Natural killer cell (primary cell): ENCODE measurements at regions not wholly inside any gene's neighbourhood (a gene's known extent, or its start where the extent isn't known, plus 50 kb on each side); places are given as distances from the start of the nearest gene placed in this dataset.

Source experiments
- ATAC-seq, 3 donors: fragments of 150-1000 bp in 2 of 3; fragments of 200-7000 bp in 1 of 3; cut with Tn5 transposase; 1 replicate in 1 of 3; 2 replicates in 2 of 3; pipeline ENCODE4 v1.10.0; 2021; ENCODE audit warnings: mild to moderate bottlenecking in 2 of 3, moderate library complexity in 2 of 3
- DNase-seq, 2 donors: peaks; one replicate each; pipeline versions ENCODE4 v3.0.0 to v3.0.0-alpha.2; 2013 to 2021; ENCODE audit warnings: mixed read lengths in 1 of 2
- H3K27ac ChIP-seq: one replicate; pipeline ENCODE4 v1.5.1; 2013; ENCODE audit warnings: mild to moderate bottlenecking, low read length
- H3K27me3 ChIP-seq: one replicate; pipeline ENCODE4 v1.6.1; 2013; ENCODE audit warnings: low read length; ENCODE audit not compliant: control insufficient read depth, insufficient read depth
- H3K36me3 ChIP-seq: one replicate; pipeline ENCODE4 v1.6.1; 2013; ENCODE audit warnings: low read length; ENCODE audit not compliant: control insufficient read depth, insufficient read depth
- H3K4me1 ChIP-seq: one replicate; pipeline ENCODE4 v1.6.1; 2013; ENCODE audit warnings: low read length; ENCODE audit not compliant: control insufficient read depth, insufficient read depth
- H3K4me3 ChIP-seq: one replicate; pipeline ENCODE4 v1.5.1; 2013; ENCODE audit warnings: low read length
- H3K9me3 ChIP-seq: one replicate; pipeline ENCODE4 v1.6.1; 2013; ENCODE audit warnings: low read length; ENCODE audit not compliant: control insufficient read depth, insufficient read depth
- H3K27ac Mint-ChIP-seq, 2 donors: one replicate each; pipeline ENCODE4 v1.8.0; 2022; ENCODE audit warnings: mild to moderate bottlenecking in 2 of 2, mixed read lengths in 2 of 2, moderate library complexity in 1 of 2
- H3K27me3 Mint-ChIP-seq, 2 donors: one replicate each; pipeline ENCODE4 v1.8.0; 2022; ENCODE audit warnings: low read depth in 2 of 2, mixed read lengths in 2 of 2
- H3K36me3 Mint-ChIP-seq: one replicate; pipeline ENCODE4 v1.8.0; 2022; ENCODE audit warnings: mixed read lengths
- H3K4me1 Mint-ChIP-seq, 2 donors: one replicate each; pipeline ENCODE4 v1.8.0; 2022; ENCODE audit warnings: mixed read lengths in 2 of 2
- H3K4me3 Mint-ChIP-seq: one replicate; pipeline ENCODE4 v1.8.0; 2022; ENCODE audit warnings: mild to moderate bottlenecking, moderate library complexity, mixed read lengths
- H3K9me3 Mint-ChIP-seq, 2 donors: one replicate each; pipeline ENCODE4 v1.8.0; 2022; ENCODE audit warnings: mixed read lengths in 2 of 2
- CTCF ChIP-seq: fragments of 200-600 bp; IDR thresholded peaks from one replicate; pipeline ENCODE4 v1.8.0; 2022; ENCODE audit warnings: antibody characterized with exemption
- WGBS: methylation state at CpG from one replicate; pipeline ENCODE4 v1.1.7; 2013; ENCODE audit warnings: missing lambda C conversion rate; ENCODE audit not compliant: insufficient coverage; 5-methylcytosine and 5-hydroxymethylcytosine counted together
- intact Hi-C: fragments of 100-400 bp; cut with micrococcal nuclease; formaldehyde crosslinking; loops from one replicate; pipeline ENCODE4 v1.14.2; 2022

GRCh38 chr11:69354545-69354897 is 60.6 kb downstream of the MYEOV start:
- WGBS: 98% methylated on average over 2 of the region's 2 CpGs
- H3K4me3 Mint-ChIP-seq: no peak overlapping the region
- peaks cover under 1% of the 10 kb centered on the region for H3K9me3 ChIP-seq
- no peak for DNase-seq
- no peak overlapping the region for H3K27ac Mint-ChIP-seq
- TF ChIP-seq CTCF: no peak
- no peaks in the 10 kb centered on the region for H3K36me3 Mint-ChIP-seq
- peaks cover 12 to 17% of the 10 kb centered on the region in 2 donors for H3K27me3 Mint-ChIP-seq
- no peaks in the 10 kb centered on the region for H3K9me3 Mint-ChIP-seq
- ATAC-seq: no peak
- H3K4me1 Mint-ChIP-seq: no peaks in the 10 kb centered on the region
- intact Hi-C loops: no loop called here
- H3K4me3 ChIP-seq: no peak overlapping the region
- H3K4me1 ChIP-seq: no peaks in the 10 kb centered on the region
- H3K27me3 ChIP-seq: peaks cover 3% of the 10 kb centered on the region
- H3K36me3 ChIP-seq: no peaks in the 10 kb centered on the region
- no peak overlapping the region for H3K27ac ChIP-seq

- intact Hi-C loops: no loop called here
- ATAC-seq (no peak), DNase-seq (no peak)
- Mint-ChIP-seq H3K4me1 (no peaks in the 10 kb centered on the region), H3K9me3 (no peaks in the 10 kb centered on the region), H3K27me3 (peaks cover 9 to 17% of the 10 kb centered on the region in 2 donors), H3K36me3 (no peaks in the 10 kb centered on the region), H3K27ac (no peak overlapping the region), H3K4me3 (no peak overlapping the region)
- H3K4me3 ChIP-seq: no peak overlapping the region
- peaks cover 3% of the 10 kb centered on the region for H3K27me3 ChIP-seq
- 85% methylated on average over 9 of the region's 10 CpGs for WGBS
- H3K36me3 ChIP-seq: no peaks in the 10 kb centered on the region
- no peak for TF ChIP-seq CTCF
- H3K9me3 ChIP-seq: peaks cover 9% of the 10 kb centered on the region
- no peak overlapping the region for H3K27ac ChIP-seq
- no peaks in the 10 kb centered on the region for H3K4me1 ChIP-seq
These were observed 61.5 kb downstream of the MYEOV start for GRCh38 chr11:69355346-69355940.

DNA sequence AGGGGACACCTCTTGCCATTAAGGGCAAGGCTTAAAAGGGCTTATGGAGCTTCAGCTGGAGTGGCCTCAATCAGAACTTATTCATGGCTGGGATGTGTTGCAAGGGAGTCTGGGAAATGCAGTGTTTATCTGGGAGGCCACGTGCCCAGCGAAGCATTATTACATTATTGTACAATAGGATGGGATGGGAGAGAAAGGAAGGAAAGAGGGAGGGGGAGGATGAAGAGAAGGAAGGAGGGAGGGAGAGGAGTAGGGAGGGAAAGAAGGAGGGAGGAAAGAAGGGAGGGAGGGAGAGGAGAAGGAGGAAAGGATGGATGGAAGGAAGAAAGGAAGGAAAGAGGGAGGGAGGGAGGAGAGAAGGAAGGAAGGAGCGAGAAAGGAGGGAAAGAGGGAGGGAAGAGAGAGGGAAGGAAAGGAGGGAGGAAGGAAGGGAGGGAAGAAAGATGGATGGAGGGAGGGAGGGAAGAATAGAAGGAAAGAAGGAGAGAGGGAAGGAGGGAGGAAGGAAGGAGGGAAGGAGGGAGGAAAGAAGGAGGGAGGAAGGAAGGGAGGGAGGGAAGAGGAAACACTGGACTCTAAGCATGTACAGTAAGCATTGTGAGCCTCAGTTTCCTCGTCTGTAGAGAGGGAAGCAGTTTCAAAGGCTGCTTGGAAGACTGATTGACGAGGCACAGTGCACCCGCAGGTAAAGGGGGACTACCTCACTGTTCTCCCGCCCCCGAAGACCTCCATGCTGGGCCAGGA is 62.2 kb downstream of the MYEOV start:
- H3K4me1 ChIP-seq: no peaks in the 10 kb centered on the region
- WGBS: 92% methylated on average over 8 of the region's 8 CpGs
- DNase-seq (no peak), ATAC-seq (no peak)
- Mint-ChIP-seq H3K36me3 (no peaks in the 10 kb centered on the region), H3K27me3 (peaks cover 6 to 16% of the 10 kb centered on the region in 2 donors), H3K4me3 (no peak overlapping the region), H3K4me1 (no peaks in the 10 kb centered on the region), H3K27ac (no peak overlapping the region), H3K9me3 (no peaks in the 10 kb centered on the region)
- no peak overlapping the region for H3K4me3 ChIP-seq
- intact Hi-C loops: no loop called here
- H3K36me3 ChIP-seq: no peaks in the 10 kb centered on the region
- H3K27me3 ChIP-seq: no peaks in the 10 kb centered on the region
- no peak overlapping the region for H3K27ac ChIP-seq
- peaks cover 9% of the 10 kb centered on the region for H3K9me3 ChIP-seq
- no peak for TF ChIP-seq CTCF
